ENCODE measurements at regions not wholly inside any gene's neighbourhood (a gene's known extent, or its start where the extent isn't known, plus 50 kb on each side); places are given as distances from the start of the nearest gene placed in this dataset.
"Not testable (repeated sequence)": the region's sequence is repeated elsewhere in the genome, so short reads cannot be mapped to it uniquely, and the experiment has no call there.

DNA sequence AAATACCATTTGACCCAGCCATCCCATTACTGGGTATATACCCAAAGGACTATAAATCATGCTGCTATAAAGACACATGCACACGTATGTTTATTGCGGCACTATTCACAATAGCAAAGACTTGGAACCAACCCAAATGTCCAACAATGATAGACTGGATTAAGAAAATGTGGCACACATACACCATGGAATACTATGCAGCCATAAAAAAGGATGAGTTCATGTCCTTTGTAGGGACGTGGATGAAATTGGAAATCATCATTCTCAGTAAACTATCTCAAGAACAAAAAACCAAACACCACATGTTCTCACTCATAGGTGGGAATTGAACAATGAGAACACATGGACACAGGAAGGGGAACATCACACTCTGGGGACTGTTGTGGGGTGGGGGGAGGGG is 142.1 kb upstream of the BEND6 start:
- not testable (repeated sequence) for FAIRE-seq; DNase-seq (ENCODE audit: extremely low spot score, insufficient read length, low read depth)

- DNase-seq (ENCODE audit: extremely low spot score, insufficient read length, low read depth): no peak
- no peak for FAIRE-seq
These were observed 146.0 kb upstream of the BEND6 start for GRCh38 chr6:56808871-56809359.

- DNase-seq (ENCODE audit: extremely low spot score, insufficient read length, low read depth) (no peak), FAIRE-seq (no peak)
These were observed 146.9 kb upstream of the BEND6 start for GRCh38 chr6:56807989-56808337.

DNA sequence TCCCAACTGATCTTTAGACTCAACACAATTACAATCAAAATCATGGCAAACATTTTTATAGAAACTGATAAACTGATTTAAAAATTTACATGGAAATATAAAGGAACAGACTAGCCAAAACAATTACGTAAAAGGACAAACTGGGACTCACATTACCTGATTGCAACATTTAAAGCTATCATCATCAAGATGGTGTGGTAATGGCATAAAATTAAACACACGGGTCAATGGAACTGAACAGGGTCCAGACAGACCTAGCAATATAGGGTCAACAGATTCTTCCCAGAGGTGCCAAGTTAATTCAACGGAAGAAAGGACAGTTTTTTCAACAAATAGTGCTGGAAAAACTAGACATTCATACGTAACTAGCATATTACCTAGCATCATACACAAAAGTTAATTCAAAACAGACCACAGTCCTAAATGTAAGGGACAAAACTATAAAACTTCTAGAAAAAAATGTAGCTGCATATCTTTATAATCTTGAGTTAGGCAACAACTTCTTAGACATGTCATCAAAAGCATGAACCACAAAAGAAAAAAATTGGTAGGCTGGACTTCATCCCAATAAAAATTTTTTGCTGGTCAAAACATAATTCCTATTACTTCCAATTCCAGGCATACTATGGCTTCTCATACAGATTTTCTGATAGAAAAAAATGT is 147.4 kb upstream of the BEND6 start:
- no peak for FAIRE-seq
- DNase-seq (ENCODE audit: extremely low spot score, insufficient read length, low read depth): no peak

GRCh38 chr6:56806368-56806767 is 148.5 kb upstream of the BEND6 start:
- DNase-seq (ENCODE audit: extremely low spot score, insufficient read length, low read depth) (no peak), FAIRE-seq (peak; percentile 26)

GRCh38 chr6:56804996-56805395 is 149.9 kb upstream of the BEND6 start:
- peak; percentile 44 for FAIRE-seq

DNA sequence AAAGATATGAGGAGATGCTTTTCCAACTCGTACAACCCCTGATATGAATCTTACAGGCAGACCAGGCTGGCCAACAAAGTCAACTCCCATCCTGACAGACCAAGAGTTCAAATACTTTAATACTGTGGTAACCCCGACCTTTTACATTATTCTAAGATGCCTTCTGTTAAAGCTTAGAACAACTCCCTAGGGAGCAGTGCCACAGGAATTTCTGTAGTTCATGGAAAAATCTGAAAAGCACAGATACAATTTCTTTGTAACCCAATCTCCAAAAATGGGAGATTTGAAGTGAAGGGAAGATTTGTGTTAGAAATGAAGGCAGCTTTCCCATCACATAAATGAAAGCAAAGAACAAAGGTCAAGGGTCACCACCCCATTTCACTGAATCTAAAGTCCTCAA is 151.3 kb upstream of the BEND6 start:
- FAIRE-seq (no peak), DNase-seq (ENCODE audit: extremely low spot score, insufficient read length, low read depth) (no peak)

More at GRCh38 chr6:56804996-56805395, 149.9 kb upstream of the BEND6 start:
- no peak for DNase-seq (ENCODE audit: extremely low spot score, insufficient read length, low read depth)

DNA sequence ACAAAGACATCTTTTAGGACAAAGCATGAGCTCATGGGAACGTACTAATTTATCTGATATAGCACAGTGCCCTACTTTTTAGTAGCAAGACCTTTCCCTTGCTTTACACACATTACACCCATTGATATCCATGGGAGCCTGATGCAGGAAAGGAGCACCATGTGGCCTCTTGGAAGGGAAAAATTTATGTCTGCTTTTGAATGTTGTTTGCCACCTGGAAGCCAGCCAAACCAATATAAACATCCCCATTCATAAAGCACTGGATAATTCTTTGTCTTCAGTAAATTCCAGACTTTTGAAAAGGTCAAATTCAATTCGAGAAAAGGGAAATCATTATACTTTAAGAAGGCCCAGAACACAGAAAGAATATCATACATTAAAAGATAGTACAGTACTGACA is 152.3 kb upstream of the BEND6 start:
- no peak for DNase-seq (ENCODE audit: extremely low spot score, insufficient read length, low read depth)

DNA sequence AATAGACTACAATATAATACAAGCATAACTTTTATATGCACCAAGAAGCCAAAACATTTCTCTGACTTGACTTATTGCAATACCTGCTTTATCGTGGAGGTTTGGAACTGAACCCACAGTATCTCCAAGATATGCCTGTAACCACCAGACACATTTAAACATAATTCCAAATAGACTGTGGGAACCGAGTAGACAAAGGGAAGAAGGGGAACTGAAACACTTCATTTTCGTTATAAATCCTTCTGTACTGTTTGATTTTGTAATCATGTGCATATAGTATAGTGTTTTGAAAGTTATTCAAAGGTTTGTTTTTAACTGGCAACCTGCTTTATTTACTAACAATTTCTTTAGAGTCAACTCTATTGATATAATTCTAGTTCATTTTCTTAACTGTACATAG is 154.9 kb upstream of the BEND6 start:
- DNase-seq (ENCODE audit: extremely low spot score, insufficient read length, low read depth): no peak
- no peak for FAIRE-seq

More for the DNA sequence above, 152.3 kb upstream of the BEND6 start:
- no peak for FAIRE-seq

DNA sequence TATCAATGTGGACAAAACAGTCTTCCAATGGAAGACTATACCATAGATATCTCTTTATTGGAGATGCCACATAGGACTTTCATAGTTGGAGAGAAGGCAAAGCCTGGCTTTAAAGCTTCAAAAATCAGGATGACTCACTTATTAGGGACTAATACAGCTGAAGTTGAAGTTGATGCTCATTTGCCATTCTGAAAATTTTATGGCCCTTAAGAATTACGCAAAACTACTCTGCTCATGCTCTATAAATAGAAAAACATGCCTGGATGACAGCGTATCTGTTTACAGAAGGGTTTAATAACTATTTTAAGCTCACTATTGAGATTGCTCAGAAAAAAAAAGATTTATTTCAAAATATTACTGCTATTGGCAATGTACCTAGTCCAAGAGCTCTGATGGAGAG is 155.5 kb upstream of the DST start:
- DNase-seq (ENCODE audit: extremely low spot score, insufficient read length, low read depth) (no peak), FAIRE-seq (no peak)

- DNase-seq (ENCODE audit: extremely low spot score, insufficient read length, low read depth): peak; percentile 11
- FAIRE-seq: peak; percentile 72
These were observed 153.5 kb upstream of the DST start for GRCh38 chr6:56796196-56796532.

DNA sequence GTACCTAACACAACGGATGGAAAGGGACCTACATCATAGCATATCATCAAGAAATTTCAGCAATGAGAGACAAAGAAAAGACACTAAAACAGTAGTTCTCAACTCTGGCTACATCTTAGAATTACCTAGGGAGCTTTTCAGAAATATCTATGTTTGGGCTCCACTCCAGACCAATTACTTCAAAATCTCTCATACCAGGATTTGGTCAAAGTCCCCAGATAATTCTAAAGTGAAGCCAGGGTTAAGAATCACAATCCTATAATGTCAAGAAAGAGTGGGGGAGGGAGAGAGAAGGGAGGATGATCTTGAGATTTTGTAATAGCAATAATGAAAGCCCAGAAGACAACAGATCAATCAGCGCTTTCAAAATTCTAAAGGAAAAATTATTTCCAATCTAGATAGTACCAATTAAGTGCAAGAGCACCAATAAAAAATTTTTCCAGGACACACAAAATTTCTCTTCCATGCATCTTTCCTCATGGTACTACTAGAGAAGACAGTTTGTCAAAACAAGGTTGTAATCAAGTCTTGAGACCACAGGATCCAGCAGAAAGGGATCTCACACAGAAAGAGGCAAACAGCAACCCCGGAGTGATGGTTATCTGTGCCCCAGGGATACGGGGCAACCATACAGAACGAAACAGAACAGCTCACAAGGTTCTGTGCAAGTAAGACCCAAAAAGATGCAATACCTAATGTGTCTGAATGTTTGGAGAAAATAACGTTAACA is 152.9 kb upstream of the DST start:
- FAIRE-seq: peak; percentile 12
- no peak for DNase-seq (ENCODE audit: extremely low spot score, insufficient read length, low read depth)

DNA sequence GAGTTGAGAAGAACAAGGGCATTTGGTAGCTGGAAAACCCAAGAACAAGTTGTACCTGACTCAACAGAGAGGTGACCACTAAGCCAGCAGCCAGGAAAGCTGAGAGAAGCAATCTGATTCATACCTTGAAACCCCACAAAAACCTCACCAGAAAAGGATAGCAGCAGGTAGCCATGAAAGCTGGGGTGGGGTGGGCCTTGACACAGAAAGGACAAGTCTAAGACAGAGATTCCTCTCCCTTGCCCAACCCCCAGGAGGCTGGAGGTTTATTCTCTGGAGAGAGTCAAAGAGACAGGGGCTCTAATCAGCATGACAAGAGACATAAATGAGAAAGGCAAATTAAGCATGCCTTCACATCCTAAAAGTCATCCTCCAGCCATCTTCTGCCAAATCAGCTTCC is 151.7 kb upstream of the DST start:
- DNase-seq (ENCODE audit: extremely low spot score, insufficient read length, low read depth) (no peak), FAIRE-seq (peak; percentile 75)

DNA sequence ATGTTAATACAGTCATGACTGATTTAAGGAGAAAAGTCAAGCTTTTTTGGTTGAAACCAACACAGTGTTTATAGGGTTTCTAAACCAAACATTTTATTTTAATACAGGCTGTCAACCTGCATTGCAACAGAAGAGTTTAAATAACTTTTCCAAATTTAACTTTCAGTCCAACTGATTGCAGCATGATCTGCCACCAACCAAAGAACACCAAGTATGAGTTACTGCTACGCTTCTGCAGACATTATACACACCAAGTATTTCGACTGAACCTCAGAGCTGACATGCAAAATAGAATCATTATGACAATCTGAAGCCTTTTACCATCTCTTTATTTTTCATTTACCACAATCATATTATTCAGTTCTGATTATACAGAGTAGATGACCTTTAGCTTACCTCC is 151.2 kb upstream of the DST start:
- DNase-seq (ENCODE audit: extremely low spot score, insufficient read length, low read depth): no peak
- FAIRE-seq: peak; percentile 41

GRCh38 chr6:56790414-56790813 is 147.7 kb upstream of the DST start:
- DNase-seq (ENCODE audit: extremely low spot score, insufficient read length, low read depth): no peak
- peak; percentile 38 for FAIRE-seq

DNA sequence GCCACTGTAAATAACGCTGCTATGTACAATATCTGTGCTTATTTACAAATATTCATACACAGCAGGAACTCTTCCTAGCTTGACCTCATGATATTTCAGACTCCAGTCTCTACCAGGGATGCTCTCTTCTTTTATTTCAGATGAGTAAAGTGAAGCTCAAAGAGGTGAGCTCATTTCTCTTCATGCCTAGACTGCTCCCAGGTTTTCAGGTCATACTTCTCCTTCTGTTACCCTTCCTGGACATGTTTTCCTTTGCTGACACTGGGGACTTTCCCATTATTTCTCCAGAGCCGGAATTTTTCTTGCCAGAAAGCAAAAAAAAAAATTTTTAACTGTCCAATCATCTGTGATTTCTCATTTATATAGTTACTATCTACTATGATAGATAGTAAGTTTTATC is 147.2 kb upstream of the DST start:
- FAIRE-seq: no peak
- no peak for DNase-seq (ENCODE audit: extremely low spot score, insufficient read length, low read depth)

DNA sequence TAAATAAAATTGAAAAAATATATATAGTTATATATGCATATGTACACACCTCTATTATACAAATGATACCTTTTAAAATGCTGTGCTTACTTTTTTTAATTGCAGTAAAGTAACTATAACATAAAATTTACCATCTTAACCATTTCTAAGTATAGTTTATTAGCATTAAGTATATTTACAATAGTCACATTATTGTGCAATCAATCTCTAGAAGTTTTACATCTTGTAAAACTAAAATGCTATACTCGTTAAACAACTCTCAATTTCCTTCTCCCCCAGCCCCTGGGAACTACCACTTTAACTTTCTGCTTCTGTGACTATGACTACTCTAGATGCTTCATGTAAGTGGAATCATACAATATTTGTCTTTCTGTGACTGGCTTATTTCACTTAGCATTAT is 146.7 kb upstream of the DST start:
- FAIRE-seq: no peak
- no peak for DNase-seq (ENCODE audit: extremely low spot score, insufficient read length, low read depth)

DNA sequence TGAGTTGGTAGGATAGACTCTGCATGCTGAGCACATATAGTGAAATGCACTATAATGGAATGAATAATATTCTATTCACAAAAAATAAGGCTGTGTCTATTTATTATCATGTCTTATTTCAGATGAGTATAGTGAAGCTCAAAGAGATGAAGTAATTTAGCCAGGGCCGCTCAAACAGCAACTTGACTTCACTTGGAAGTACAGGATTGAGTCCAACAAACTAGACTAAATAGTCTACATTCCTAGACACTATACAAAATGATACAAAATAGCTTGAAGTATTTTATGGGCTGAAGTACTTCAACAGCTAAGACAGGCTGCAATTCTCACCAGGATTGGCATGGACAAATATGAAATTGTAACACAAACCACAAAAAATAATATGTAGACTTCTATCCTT is 144.5 kb upstream of the DST start:
- DNase-seq (ENCODE audit: extremely low spot score, insufficient read length, low read depth) (no peak), FAIRE-seq (no peak)

DNA sequence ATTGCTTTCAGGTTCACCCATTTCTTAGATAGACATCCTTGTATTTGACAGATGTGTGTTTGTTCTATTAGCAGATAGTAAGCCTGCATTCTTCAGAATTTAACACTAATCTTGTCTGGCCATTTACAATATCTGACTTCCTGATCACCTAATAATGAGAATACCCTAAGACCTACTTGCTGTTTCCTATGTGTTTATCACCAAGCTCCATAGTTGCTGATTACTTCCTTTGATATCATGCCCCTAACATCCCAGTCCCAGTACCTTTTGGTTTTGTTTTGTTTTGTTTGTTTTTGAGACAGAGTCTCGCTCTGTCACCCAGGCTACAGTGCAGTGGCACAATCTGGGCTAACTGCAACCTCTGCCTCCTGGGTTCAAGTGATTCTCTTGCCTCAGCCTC is 143.6 kb upstream of the DST start:
- DNase-seq (ENCODE audit: extremely low spot score, insufficient read length, low read depth): no peak

GRCh38 chr6:56785536-56785935 is 142.8 kb upstream of the DST start:
- not testable (repeated sequence) for FAIRE-seq

More for the DNA sequence above, 143.6 kb upstream of the DST start:
- FAIRE-seq: no peak

GRCh38 chr6:56780109-56780508 is 137.4 kb upstream of the DST start:
- FAIRE-seq; DNase-seq (ENCODE audit: extremely low spot score, insufficient read length, low read depth): not testable (repeated sequence)

More at GRCh38 chr6:56785536-56785935, 142.8 kb upstream of the DST start:
- DNase-seq (ENCODE audit: extremely low spot score, insufficient read length, low read depth): not testable (repeated sequence)

- DNase-seq (ENCODE audit: extremely low spot score, insufficient read length, low read depth); FAIRE-seq: not testable (repeated sequence)
These were observed 135.8 kb upstream of the DST start for GRCh38 chr6:56778503-56778902.

Data from GM18507 (cell line).